CD14-positive monocyte (primary cell): ENCODE measurements at regions not wholly inside any gene's neighbourhood (a gene's known extent, or its start where the extent isn't known, plus 50 kb on each side); places are given as distances from the start of the nearest gene placed in this dataset.

Experiments
- DNase-seq, 3 donors: peaks; one replicate each; pipeline ENCODE4 v3.0.0-alpha.2; 2011 to 2022
- H2AFZ ChIP-seq: 2 replicates; pipeline ENCODE4 v1.6.0; 2012; ENCODE audit warnings: mild to moderate bottlenecking, low read depth, low read length, inconsistent platforms; ENCODE audit not compliant: insufficient read depth, poor library complexity, severe bottlenecking
- H3K27ac ChIP-seq, 2 donors: 1 replicate in 1 of 2; 2 replicates in 1 of 2; pipeline ENCODE4 v1.5.1; 2012 to 2013; ENCODE audit warnings: low read length in 2 of 2, control low read depth in 1 of 2, inconsistent platforms in 1 of 2, low read depth in 1 of 2, mild to moderate bottlenecking in 1 of 2
- H3K27me3 ChIP-seq, 2 donors: one replicate each; pipeline versions ENCODE4 v1.6.0 to v1.6.1; 2011 to 2013; ENCODE audit warnings: low read length in 2 of 2; ENCODE audit not compliant: control insufficient read depth in 2 of 2, insufficient read depth in 2 of 2
- H3K36me3 ChIP-seq, 2 donors: replicated peaks in 1 of 2; 1 replicate in 1 of 2; 2 replicates in 1 of 2; pipeline versions ENCODE4 v1.5.1 to v1.6.1; 2012 to 2013; ENCODE audit warnings: low read length in 2 of 2, control low read depth in 1 of 2, inconsistent platforms in 1 of 2, mild to moderate bottlenecking in 1 of 2; ENCODE audit not compliant: insufficient read depth in 2 of 2, control insufficient read depth in 1 of 2
- H3K4me1 ChIP-seq, 2 donors: 1 replicate in 1 of 2; 2 replicates in 1 of 2; pipeline versions ENCODE4 v1.5.1 to v1.6.1; 2012 to 2013; ENCODE audit warnings: low read length in 2 of 2, control low read depth in 1 of 2, inconsistent platforms in 1 of 2, mild to moderate bottlenecking in 1 of 2, moderate library complexity in 1 of 2; ENCODE audit not compliant: insufficient read depth in 2 of 2, control insufficient read depth in 1 of 2
- H3K4me2 ChIP-seq: replicated peaks from 2 replicates; pipeline ENCODE3; 2012; ENCODE audit warnings: low read length, moderate library complexity, mild to moderate bottlenecking; ENCODE audit not compliant: poor library complexity, severe bottlenecking; ENCODE audit errors: extremely low read depth
- H3K4me3 ChIP-seq, 3 experiments: fragments of 200-600 bp in 1 of 3; sonication (generic) in 1 of 3; replicated peaks in 1 of 3; 1 replicate in 2 of 3; 2 replicates in 1 of 3; pipeline ENCODE4 v1.5.1; 2011 to 2013; ENCODE audit warnings: low read length in 3 of 3, mild to moderate bottlenecking in 3 of 3, control low read depth in 2 of 3, low read depth in 2 of 3, inconsistent platforms in 1 of 3, moderate library complexity in 1 of 3
- H3K79me2 ChIP-seq: 2 replicates; pipeline ENCODE4 v1.6.0; 2012; ENCODE audit warnings: mild to moderate bottlenecking, control low read depth, inconsistent platforms, low read length, moderate library complexity; ENCODE audit not compliant: insufficient read depth
- H3K9ac ChIP-seq: 2 replicates; pipeline ENCODE4 v1.6.0; 2017; ENCODE audit warnings: low read length, mild to moderate bottlenecking; ENCODE audit not compliant: insufficient read depth, poor library complexity, severe bottlenecking
- H3K9me3 ChIP-seq, 2 donors: replicated peaks in 1 of 2; 1 replicate in 1 of 2; 2 replicates in 1 of 2; pipeline versions ENCODE4 v1.5.1 to v1.6.1; 2012 to 2013; ENCODE audit warnings: low read length in 2 of 2, control low read depth in 1 of 2; ENCODE audit not compliant: control insufficient read depth in 1 of 2, insufficient read depth in 1 of 2
- H4K20me1 ChIP-seq: 2 replicates; pipeline ENCODE4 v1.6.0; 2012; ENCODE audit warnings: mild to moderate bottlenecking, low read length, control low read depth, moderate library complexity; ENCODE audit not compliant: insufficient read depth
- H3K27ac Mint-ChIP-seq, 7 donors: one replicate each; pipeline ENCODE4 v1.8.0; 2020; ENCODE audit warnings: mild to moderate bottlenecking in 7 of 7, mixed read lengths in 7 of 7, moderate library complexity in 6 of 7, inconsistent platforms in 2 of 7
- H3K27me3 Mint-ChIP-seq, 3 donors: one replicate each; pipeline ENCODE4 v1.8.0; 2021 to 2022; ENCODE audit warnings: low read depth in 3 of 3, mild to moderate bottlenecking in 3 of 3, mixed read lengths in 3 of 3, moderate library complexity in 3 of 3, inconsistent platforms in 1 of 3
- H3K36me3 Mint-ChIP-seq, 2 donors: one replicate each; pipeline ENCODE4 v1.8.0; 2020; ENCODE audit warnings: mixed read lengths in 2 of 2, inconsistent platforms in 1 of 2, mild to moderate bottlenecking in 1 of 2
- H3K4me1 Mint-ChIP-seq: one replicate; pipeline ENCODE4 v1.8.0; 2020; ENCODE audit warnings: mild to moderate bottlenecking, mixed read lengths
- H3K4me3 Mint-ChIP-seq, 2 donors: one replicate each; pipeline ENCODE4 v1.8.0; 2020; ENCODE audit warnings: mild to moderate bottlenecking in 2 of 2, mixed read lengths in 2 of 2, moderate library complexity in 1 of 2
- H3K9me3 Mint-ChIP-seq, 7 donors: one replicate each; pipeline ENCODE4 v1.8.0; 2020 to 2022; ENCODE audit warnings: mixed read lengths in 7 of 7, mild to moderate bottlenecking in 6 of 7, moderate library complexity in 6 of 7, inconsistent platforms in 2 of 7
- WGBS: methylation state at CpG from one replicate; pipeline ENCODE4 v1.1.5; 2013; ENCODE audit warnings: missing lambda C conversion rate; ENCODE audit not compliant: insufficient coverage; 5-methylcytosine and 5-hydroxymethylcytosine counted together
- intact Hi-C, 2 donors: fragments of 100-400 bp; cut with micrococcal nuclease; formaldehyde crosslinking; loops; one replicate each; pipeline versions ENCODE4 v1.15.0 to v1.15.1; 2023
- TF ChIP-seq, protein P1 (sequence below): fragments of 200-600 bp; IDR thresholded peaks from one replicate; pipeline ENCODE4 v1.8.0; 2022; ENCODE audit warnings: antibody characterized with exemption, mild to moderate bottlenecking

DNA sequence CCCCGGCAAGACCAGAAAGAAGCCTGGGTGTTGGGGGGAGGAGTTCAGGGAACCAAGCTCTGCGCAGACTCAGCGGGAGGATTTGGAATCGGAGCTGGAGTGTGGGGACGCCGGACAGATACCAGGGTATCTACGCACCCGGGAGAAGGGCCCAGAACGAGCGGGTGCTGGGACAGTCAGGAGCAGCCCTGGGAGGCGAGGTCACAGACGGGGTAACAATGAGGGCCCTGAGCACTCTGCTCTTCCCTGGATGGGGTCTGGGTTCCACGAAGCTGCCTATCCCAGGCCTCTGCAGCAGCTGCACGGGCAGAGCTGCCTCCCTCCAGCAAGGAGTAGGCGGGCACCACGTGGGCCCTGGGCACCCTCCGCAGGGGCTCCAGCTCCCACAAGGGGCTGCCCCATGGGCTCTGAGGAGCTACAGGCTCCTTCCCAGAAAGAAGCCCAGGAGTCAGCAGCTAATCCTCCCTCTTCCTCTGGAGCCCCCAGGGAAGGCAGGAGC, 197.2 kb downstream of the BRD1 start:
- Histone ChIP-seq H3K9ac (no peak overlapping the region), H3K36me3 (no peaks in the 10 kb centered on the region), H4K20me1 (peaks cover 97% of the 10 kb centered on the region), H3K4me1 (peaks cover 0 to 7% of the 10 kb centered on the region in 2 donors), H3K9me3 (no peaks in the 10 kb centered on the region), H3K79me2 (peaks cover 3% of the 10 kb centered on the region), H3K4me2 (no peak overlapping the region), H3K27me3 (no peaks in the 10 kb centered on the region), H2AFZ (no peak overlapping the region), H3K27ac (no peak overlapping the region), H3K4me3 (no peak overlapping the region)
- Mint-ChIP-seq H3K9me3 (no peaks in the 10 kb centered on the region), H3K4me3 (no peak overlapping the region), H3K36me3 (peaks cover 14 to 15% of the 10 kb centered on the region in 2 donors), H3K27ac (no peak overlapping the region), H3K4me1 (peaks cover 6% of the 10 kb centered on the region), H3K27me3 (peaks cover 0 to 2% (median 0%) of the 10 kb centered on the region in 3 donors)
- DNase-seq, result no peak
- intact Hi-C loops, result no loop called here
- TF ChIP-seq, protein P1, sequence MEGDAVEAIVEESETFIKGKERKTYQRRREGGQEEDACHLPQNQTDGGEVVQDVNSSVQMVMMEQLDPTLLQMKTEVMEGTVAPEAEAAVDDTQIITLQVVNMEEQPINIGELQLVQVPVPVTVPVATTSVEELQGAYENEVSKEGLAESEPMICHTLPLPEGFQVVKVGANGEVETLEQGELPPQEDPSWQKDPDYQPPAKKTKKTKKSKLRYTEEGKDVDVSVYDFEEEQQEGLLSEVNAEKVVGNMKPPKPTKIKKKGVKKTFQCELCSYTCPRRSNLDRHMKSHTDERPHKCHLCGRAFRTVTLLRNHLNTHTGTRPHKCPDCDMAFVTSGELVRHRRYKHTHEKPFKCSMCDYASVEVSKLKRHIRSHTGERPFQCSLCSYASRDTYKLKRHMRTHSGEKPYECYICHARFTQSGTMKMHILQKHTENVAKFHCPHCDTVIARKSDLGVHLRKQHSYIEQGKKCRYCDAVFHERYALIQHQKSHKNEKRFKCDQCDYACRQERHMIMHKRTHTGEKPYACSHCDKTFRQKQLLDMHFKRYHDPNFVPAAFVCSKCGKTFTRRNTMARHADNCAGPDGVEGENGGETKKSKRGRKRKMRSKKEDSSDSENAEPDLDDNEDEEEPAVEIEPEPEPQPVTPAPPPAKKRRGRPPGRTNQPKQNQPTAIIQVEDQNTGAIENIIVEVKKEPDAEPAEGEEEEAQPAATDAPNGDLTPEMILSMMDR, result no peak
- WGBS, result 98% methylated on average over 16 of the region's 17 CpGs

DNA sequence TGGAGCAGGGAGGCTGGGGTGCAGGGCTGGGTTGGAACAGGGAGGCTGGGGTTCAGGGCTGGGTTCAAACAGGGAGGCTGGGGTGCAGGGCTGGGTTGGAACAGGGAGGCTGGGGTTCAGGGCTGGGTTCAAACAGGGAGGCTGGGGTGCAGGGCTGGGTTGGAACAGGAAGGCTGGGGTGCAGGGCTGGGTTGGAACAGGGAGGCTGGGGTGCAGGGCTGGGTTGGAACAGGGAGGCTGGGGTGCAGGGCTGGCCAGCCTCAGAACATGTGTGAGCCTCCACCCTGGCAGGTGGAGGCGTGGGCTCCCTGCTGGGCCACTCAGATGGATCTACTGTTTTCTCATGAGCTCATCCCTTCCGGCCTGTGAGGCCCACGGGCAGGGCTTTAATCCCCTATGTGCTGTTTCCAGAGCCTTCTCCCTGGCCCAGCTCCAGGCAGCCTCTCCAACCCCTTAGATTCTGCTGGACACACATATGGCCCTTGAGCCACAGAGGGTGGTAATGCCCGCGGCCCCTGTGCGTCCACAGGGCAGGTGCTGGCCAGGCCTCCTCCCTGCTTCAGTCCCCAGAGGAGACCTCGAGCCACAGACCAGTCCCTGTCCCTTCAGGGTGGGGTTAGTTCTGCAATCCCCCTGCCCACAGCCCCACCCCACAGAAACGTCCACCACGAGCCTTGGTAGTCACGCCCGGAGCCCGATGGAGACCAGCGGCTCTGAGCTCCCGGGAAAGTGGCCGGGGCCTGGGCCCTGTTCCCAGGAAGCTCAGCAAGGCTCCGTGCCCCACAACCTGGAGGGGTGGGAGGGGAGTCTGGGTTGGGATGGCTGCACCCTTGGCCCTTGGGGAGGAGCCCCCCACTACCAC, 197.9 kb downstream of the BRD1 start:
- Histone ChIP-seq H3K4me1 (peaks cover 0 to 7% of the 10 kb centered on the region in 2 donors), H3K27ac (no peak overlapping the region), H3K79me2 (no peaks in the 10 kb centered on the region), H3K4me2 (no peak overlapping the region), H3K9ac (no peak overlapping the region), H3K9me3 (no peaks in the 10 kb centered on the region), H3K36me3 (no peaks in the 10 kb centered on the region), H4K20me1 (peaks cover 98% of the 10 kb centered on the region), H3K4me3 (no peak overlapping the region), H3K27me3 (no peaks in the 10 kb centered on the region), H2AFZ (no peak overlapping the region)
- Mint-ChIP-seq H3K4me3 (no peak overlapping the region), H3K36me3 (peaks cover 16 to 20% of the 10 kb centered on the region in 2 donors), H3K27me3 (peaks cover 0 to 2% (median 0%) of the 10 kb centered on the region in 3 donors), H3K4me1 (peaks cover 6% of the 10 kb centered on the region), H3K9me3 (no peaks in the 10 kb centered on the region), H3K27ac (no peak overlapping the region)
- intact Hi-C loops, result no loop called here
- no peak for DNase-seq
- 89% methylated on average over 5 of the region's 16 CpGs for WGBS
- TF ChIP-seq, protein P1, result no peak
